GM19043 (cell line): ENCODE measurements at regions not wholly inside any gene's neighbourhood (a gene's known extent, or its start where the extent isn't known, plus 50 kb on each side); places are given as distances from the start of the nearest gene placed in this dataset.
"Not testable (repeated sequence)": the region's sequence is repeated elsewhere in the genome, so short reads cannot be mapped to it uniquely, and the experiment has no call there.

ENCODE experiments used
- ATAC-seq: cut with Tn5 transposase; IDR thresholded peaks from one replicate; pipeline ENCODE4 v1.9.1; 2021; ENCODE audit warnings: low read depth; ENCODE audit not compliant: unreplicated experiment

GRCh38 chr13:79658333-79658975, 177.5 kb downstream of the NDFIP2 start:
- ATAC-seq, result no peak

- ATAC-seq, result no peak
Measured at GRCh38 chr13:79655509-79655908, 174.6 kb downstream of the NDFIP2 start.

GRCh38 chr13:79654520-79654919, 173.6 kb downstream of the NDFIP2 start:
- no peak for ATAC-seq

GRCh38 chr13:79650688-79651087, 169.7 kb downstream of the NDFIP2 start:
- ATAC-seq, result no peak

GRCh38 chr13:79648191-79648590, 167.2 kb downstream of the NDFIP2 start:
- ATAC-seq, result no peak

GRCh38 chr13:79647533-79647932, 166.6 kb downstream of the NDFIP2 start:
- ATAC-seq, result no peak

GRCh38 chr13:79646880-79647279, 165.9 kb downstream of the NDFIP2 start:
- ATAC-seq, result no peak

GRCh38 chr13:79645569-79645968, 164.6 kb downstream of the NDFIP2 start:
- ATAC-seq, result no peak

GRCh38 chr13:79642596-79642995, 161.6 kb downstream of the NDFIP2 start:
- no peak for ATAC-seq

- no peak for ATAC-seq
Measured at GRCh38 chr13:79637133-79637763, 156.3 kb downstream of the NDFIP2 start.

GRCh38 chr13:79631051-79631659, 150.2 kb downstream of the NDFIP2 start:
- no peak for ATAC-seq

- ATAC-seq, result no peak
Measured at GRCh38 chr13:79628463-79628862, 147.5 kb downstream of the NDFIP2 start.

GRCh38 chr13:79626924-79627323, 146.0 kb downstream of the NDFIP2 start:
- ATAC-seq, result no peak

- ATAC-seq, result no peak
Measured at GRCh38 chr13:79625517-79625916, 144.6 kb downstream of the NDFIP2 start.

GRCh38 chr13:79621902-79622301, 140.9 kb downstream of the NDFIP2 start:
- ATAC-seq, result no peak

- ATAC-seq, result no peak
Measured at GRCh38 chr13:79621449-79621848, 140.5 kb downstream of the NDFIP2 start.

- no peak for ATAC-seq
Measured at GRCh38 chr13:79614250-79614918, 133.4 kb downstream of the NDFIP2 start.

- no peak for ATAC-seq
Measured at GRCh38 chr13:79612604-79613003, 131.6 kb downstream of the NDFIP2 start.

GRCh38 chr13:79607895-79608294, 126.9 kb downstream of the NDFIP2 start:
- not testable (repeated sequence) for ATAC-seq
